Gastrocnemius medialis (tissue), 4 donors: ENCODE measurements at regions not wholly inside any gene's neighbourhood (a gene's known extent, or its start where the extent isn't known, plus 50 kb on each side); places are given as distances from the start of the nearest gene placed in this dataset.

Experiments used
- ATAC-seq, 2 donors: fragments of 150-250 bp; one replicate each; pipeline ENCODE4 v1.9.1; 2016
- DNase-seq, 2 donors: peaks; one replicate each; pipeline ENCODE4 v3.0.0-alpha.2; 2019
- H3K27ac ChIP-seq, 4 donors: fragments of 200-600 bp; sonication (generic); 1 replicate in 1 of 4; 2 replicates in 3 of 4; pipeline ENCODE4 v1.5.1; 2016 to 2018; ENCODE audit warnings: mild to moderate bottlenecking in 2 of 4, moderate library complexity in 1 of 4
- H3K27me3 ChIP-seq, 3 donors: fragments of 200-600 bp; sonication (generic) in 2 of 3; 1 replicate in 1 of 3; 2 replicates in 2 of 3; pipeline versions ENCODE4 v1.5.1 to v1.6.0; 2016 to 2019; ENCODE audit warnings: mild to moderate bottlenecking in 1 of 3, moderate library complexity in 1 of 3
- H3K36me3 ChIP-seq, 2 donors: fragments of 200-600 bp; sonication (generic) in 1 of 2; one replicate each; pipeline ENCODE4 v1.5.1; 2017 to 2018
- H3K4me1 ChIP-seq, 2 donors: fragments of 200-600 bp; sonication (generic) in 1 of 2; one replicate each; pipeline ENCODE4 v1.5.1; 2016 to 2017; ENCODE audit warnings: mild to moderate bottlenecking in 2 of 2
- H3K4me3 ChIP-seq, 4 donors: fragments of 200-600 bp; sonication (generic) in 3 of 4; 1 replicate in 1 of 4; 2 replicates in 3 of 4; pipeline ENCODE4 v1.5.1; 2016 to 2019; ENCODE audit warnings: mild to moderate bottlenecking in 2 of 4
- H3K9me3 ChIP-seq, 3 donors: fragments of 200-600 bp; sonication (generic) in 2 of 3; 1 replicate in 1 of 3; 2 replicates in 2 of 3; pipeline ENCODE4 v1.5.1; 2016 to 2019
- POLR2A ChIP-seq, 2 donors: fragments of 450-650 bp; IDR thresholded peaks; one replicate each; pipeline ENCODE4 v1.6.1; 2017; ENCODE audit warnings: antibody characterized with exemption in 2 of 2, mild to moderate bottlenecking in 2 of 2, moderate library complexity in 2 of 2
- in situ Hi-C, 4 donors: fragments of 200-750 bp; cut with MboI; loops; one replicate each; pipeline versions ENCODE4 v1.15.0 to v1.8.0; 2017; ENCODE audit warnings: low sequenced_read_pairs in 4 of 4
- intact Hi-C: fragments of 100-400 bp; cut with DNase I; formaldehyde crosslinking; loops from one replicate; pipeline ENCODE4 v1.15.1; 2023; ENCODE audit warnings: low total_unique reads
- TF ChIP-seq, protein P1 (sequence below), 5 experiments: fragments of 450-650 bp in 3 of 5; fragments of 200-600 bp in 2 of 5; sonication (generic) in 2 of 5; IDR thresholded peaks in 4 of 5; conservative IDR thresholded peaks in 1 of 5; 1 replicate in 4 of 5; 2 replicates in 1 of 5; pipeline ENCODE4 v1.5.1; 2016 to 2019; ENCODE audit warnings: antibody characterized with exemption in 5 of 5, mild to moderate bottlenecking in 3 of 5, moderate library complexity in 3 of 5

DNA sequence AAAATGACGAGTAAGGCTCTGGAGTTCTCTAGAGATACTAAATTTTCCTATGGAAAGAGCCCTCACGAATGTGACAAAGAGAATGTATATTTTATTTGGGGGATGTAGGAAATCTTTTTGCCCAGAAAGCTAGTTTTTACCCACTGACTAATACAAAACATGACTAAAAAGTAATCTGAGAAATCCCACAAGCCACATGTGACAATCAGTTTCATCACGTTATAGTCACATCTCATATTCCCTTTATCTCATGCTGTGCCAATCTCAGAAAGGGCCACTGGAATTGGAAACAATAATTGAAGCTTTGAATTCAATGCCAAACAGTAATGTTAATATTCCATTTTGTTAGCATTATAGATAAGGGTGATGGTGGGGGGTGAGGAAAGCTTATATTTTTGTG lies 509.0 kb upstream of the GOLIM4 start:
- intact Hi-C loops, result no loop called here
- H3K27ac ChIP-seq, result no peak overlapping the region
- ATAC-seq (no peak), DNase-seq (no peak)
- TF ChIP-seq, protein P1, sequence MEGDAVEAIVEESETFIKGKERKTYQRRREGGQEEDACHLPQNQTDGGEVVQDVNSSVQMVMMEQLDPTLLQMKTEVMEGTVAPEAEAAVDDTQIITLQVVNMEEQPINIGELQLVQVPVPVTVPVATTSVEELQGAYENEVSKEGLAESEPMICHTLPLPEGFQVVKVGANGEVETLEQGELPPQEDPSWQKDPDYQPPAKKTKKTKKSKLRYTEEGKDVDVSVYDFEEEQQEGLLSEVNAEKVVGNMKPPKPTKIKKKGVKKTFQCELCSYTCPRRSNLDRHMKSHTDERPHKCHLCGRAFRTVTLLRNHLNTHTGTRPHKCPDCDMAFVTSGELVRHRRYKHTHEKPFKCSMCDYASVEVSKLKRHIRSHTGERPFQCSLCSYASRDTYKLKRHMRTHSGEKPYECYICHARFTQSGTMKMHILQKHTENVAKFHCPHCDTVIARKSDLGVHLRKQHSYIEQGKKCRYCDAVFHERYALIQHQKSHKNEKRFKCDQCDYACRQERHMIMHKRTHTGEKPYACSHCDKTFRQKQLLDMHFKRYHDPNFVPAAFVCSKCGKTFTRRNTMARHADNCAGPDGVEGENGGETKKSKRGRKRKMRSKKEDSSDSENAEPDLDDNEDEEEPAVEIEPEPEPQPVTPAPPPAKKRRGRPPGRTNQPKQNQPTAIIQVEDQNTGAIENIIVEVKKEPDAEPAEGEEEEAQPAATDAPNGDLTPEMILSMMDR (IDR thresholded peaks at IDR 0.05 in 4 of 5, conservative IDR thresholded peaks at IDR 0.05 in 1 of 5), result no peak
- TF ChIP-seq POLR2A (IDR thresholded peaks at IDR 0.05), result no peak
- in situ Hi-C loops, result no loop called here
- H3K9me3 ChIP-seq, result no peaks in the 10 kb centered on the region
- no peaks in the 10 kb centered on the region for H3K4me1 ChIP-seq
- H3K36me3 ChIP-seq, result no peaks in the 10 kb centered on the region
- no peak overlapping the region for H3K4me3 ChIP-seq
- no peaks in the 10 kb centered on the region for H3K27me3 ChIP-seq

DNA sequence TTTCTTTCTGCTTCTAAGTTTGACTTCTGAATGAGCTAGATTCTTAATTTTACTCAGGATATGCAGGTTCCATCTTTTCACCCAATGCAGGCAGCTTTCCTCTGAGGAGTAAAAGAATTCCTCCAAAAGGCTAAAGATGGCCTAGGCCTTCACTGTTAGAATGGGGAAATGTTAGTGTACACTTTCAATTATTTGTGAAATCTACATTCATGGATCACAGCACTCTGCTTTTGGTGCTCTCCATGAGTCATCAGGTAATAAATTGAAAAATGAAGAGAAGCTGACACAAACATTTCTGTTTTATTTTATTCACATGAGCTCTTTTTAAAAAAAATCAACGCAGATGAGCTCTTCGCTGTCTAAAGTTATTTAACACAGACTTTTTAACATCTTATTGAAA lies 502.5 kb upstream of the GOLIM4 start:
- H3K4me1 ChIP-seq, result no peaks in the 10 kb centered on the region
- intact Hi-C loops, result no loop called here
- TF ChIP-seq, protein P1 (IDR thresholded peaks at IDR 0.05 in 4 of 5, conservative IDR thresholded peaks at IDR 0.05 in 1 of 5), result no peak
- no peak for TF ChIP-seq POLR2A (IDR thresholded peaks at IDR 0.05)
- no peak overlapping the region for H3K27ac ChIP-seq
- DNase-seq, result no peak
- H3K36me3 ChIP-seq, result no peaks in the 10 kb centered on the region
- no peaks in the 10 kb centered on the region for H3K27me3 ChIP-seq
- H3K9me3 ChIP-seq, result no peaks in the 10 kb centered on the region
- no peak overlapping the region for H3K4me3 ChIP-seq
- in situ Hi-C loops, result no loop called here
- ATAC-seq, result no peak

DNA sequence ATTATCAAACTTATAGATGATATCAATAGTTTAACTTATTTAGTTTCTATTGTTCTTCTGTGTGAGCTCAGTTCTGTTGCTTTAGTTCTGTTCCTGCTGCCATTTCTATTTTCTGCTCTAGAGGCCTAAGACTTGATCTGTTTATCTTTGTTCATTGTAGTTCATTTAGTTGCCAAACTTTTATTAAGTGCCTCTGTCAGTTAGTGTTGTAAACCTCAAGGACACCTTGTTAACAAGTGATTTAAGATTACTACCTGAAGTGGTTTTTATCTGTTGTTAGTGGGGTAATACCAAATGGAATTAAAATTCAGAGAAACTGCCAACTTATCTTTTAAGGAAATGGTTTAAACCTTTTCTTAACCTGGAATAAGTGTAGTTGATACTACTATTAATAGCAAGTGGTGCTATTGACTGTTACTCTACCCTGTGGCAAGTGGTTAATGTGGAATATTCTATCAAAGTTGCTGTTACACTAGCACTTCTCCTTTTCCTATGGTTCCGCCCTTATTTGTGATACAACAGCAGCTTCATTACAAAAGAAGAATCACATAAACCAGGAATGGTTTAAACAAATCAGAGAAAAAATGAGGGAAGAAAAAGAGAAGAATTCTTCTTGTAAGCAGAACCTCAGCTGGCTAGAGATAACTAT lies 500.6 kb upstream of the GOLIM4 start:
- intact Hi-C loops, result no loop called here
- ATAC-seq, result no peak

DNA sequence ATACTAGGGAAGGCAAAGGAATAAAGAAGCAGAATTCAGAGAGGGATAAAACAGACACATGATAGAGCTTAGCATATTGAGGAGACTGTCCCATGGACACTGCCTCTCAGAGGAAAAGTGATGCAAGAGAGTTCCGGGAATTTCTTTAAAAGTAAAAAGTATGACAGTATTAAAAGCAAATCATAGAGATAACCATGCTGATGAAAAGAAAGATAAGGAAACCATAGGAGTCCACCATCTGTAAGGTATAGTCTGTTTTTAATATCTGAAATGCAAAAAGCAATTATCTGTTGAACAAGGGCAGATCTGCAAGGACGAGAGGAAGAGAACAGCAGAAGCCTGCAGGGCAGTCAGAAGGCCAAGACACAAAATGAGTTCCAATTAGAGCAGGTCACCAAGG lies 495.9 kb upstream of the GOLIM4 start:
- Histone ChIP-seq H3K27ac (no peak overlapping the region), H3K4me3 (no peak overlapping the region), H3K27me3 (no peaks in the 10 kb centered on the region), H3K36me3 (no peaks in the 10 kb centered on the region), H3K4me1 (no peaks in the 10 kb centered on the region), H3K9me3 (no peaks in the 10 kb centered on the region)
- in situ Hi-C loops (no loop called here), intact Hi-C loops (no loop called here)
- ATAC-seq (no peak), DNase-seq (no peak)
- TF ChIP-seq, protein P1 (IDR thresholded peaks at IDR 0.05 in 4 of 5, conservative IDR thresholded peaks at IDR 0.05 in 1 of 5), result no peak
- no peak for TF ChIP-seq POLR2A (IDR thresholded peaks at IDR 0.05)

More for the DNA sequence above, 500.6 kb upstream of the GOLIM4 start:
- no peak for DNase-seq
- no peaks in the 10 kb centered on the region for H3K4me1 ChIP-seq
- no peaks in the 10 kb centered on the region for H3K9me3 ChIP-seq
- no peaks in the 10 kb centered on the region for H3K36me3 ChIP-seq
- H3K27me3 ChIP-seq, result no peaks in the 10 kb centered on the region
- in situ Hi-C loops, result no loop called here
- no peak overlapping the region for H3K4me3 ChIP-seq
- TF ChIP-seq POLR2A (IDR thresholded peaks at IDR 0.05), result no peak
- TF ChIP-seq, protein P1 (IDR thresholded peaks at IDR 0.05 in 4 of 5, conservative IDR thresholded peaks at IDR 0.05 in 1 of 5), result no peak
- no peak overlapping the region for H3K27ac ChIP-seq

DNA sequence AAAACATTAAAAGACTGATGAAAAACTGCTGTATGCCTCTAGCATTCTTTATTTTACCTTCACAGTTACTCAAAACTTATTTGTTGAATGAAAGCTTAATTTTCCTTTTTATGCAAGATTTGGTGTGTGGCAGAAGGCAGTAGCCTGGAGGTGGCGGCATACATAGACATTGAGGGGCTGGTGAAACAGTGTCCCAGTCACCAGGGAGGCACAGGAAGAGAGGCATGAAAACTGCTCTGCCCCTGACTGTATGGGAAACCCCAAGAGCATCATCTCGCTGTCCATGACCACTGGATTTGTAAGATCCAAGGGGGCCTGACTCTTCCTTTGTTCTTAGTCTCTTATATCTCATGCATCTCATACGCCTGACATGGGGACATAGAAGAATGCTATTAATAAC lies 493.7 kb upstream of the GOLIM4 start:
- in situ Hi-C loops (no loop called here), intact Hi-C loops (no loop called here)
- Histone ChIP-seq H3K9me3 (no peaks in the 10 kb centered on the region), H3K4me1 (no peaks in the 10 kb centered on the region), H3K36me3 (no peaks in the 10 kb centered on the region), H3K27ac (no peak overlapping the region), H3K27me3 (no peaks in the 10 kb centered on the region), H3K4me3 (no peak overlapping the region)
- ATAC-seq (no peak), DNase-seq (no peak)
- TF ChIP-seq POLR2A (IDR thresholded peaks at IDR 0.05), result no peak
- TF ChIP-seq, protein P1 (IDR thresholded peaks at IDR 0.05 in 4 of 5, conservative IDR thresholded peaks at IDR 0.05 in 1 of 5), result no peak
